ENCODE measurements at regions not wholly inside any gene's neighbourhood (a gene's known extent, or its start where the extent isn't known, plus 50 kb on each side); places are given as distances from the start of the nearest gene placed in this dataset.

- no peak for TF ChIP-seq CTCF (IDR thresholded peaks at IDR 0.05; ENCODE audit: control insufficient read depth, insufficient read depth, low read depth, low read length, missing control alignments)
- DNase-seq (ENCODE audit: low read depth), result no peak
- H3K4me3 ChIP-seq (ENCODE audit: control insufficient read depth, low read depth, low read length), result no peak overlapping the region
These were observed 84.3 kb downstream of the TEX29 start for GRCh38 chr13:111404746-111405145.

- DNase-seq (ENCODE audit: low read depth), result no peak
- H3K4me3 ChIP-seq (ENCODE audit: control insufficient read depth, low read depth, low read length), result no peak overlapping the region
- TF ChIP-seq CTCF (IDR thresholded peaks at IDR 0.05; ENCODE audit: control insufficient read depth, insufficient read depth, low read depth, low read length, missing control alignments), result no peak
These were observed 86.2 kb downstream of the TEX29 start for GRCh38 chr13:111406636-111407035.

- no peak for DNase-seq (ENCODE audit: low read depth)
- no peak overlapping the region for H3K4me3 ChIP-seq (ENCODE audit: control insufficient read depth, low read depth, low read length)
- TF ChIP-seq CTCF (IDR thresholded peaks at IDR 0.05; ENCODE audit: control insufficient read depth, insufficient read depth, low read depth, low read length, missing control alignments), result no peak
These were observed 87.1 kb downstream of the TEX29 start for GRCh38 chr13:111407381-111408131.

GRCh38 chr13:111409413-111409812 is 89.0 kb downstream of the TEX29 start:
- no peak overlapping the region for H3K4me3 ChIP-seq (ENCODE audit: control insufficient read depth, low read depth, low read length)
- DNase-seq (ENCODE audit: low read depth), result no peak
- TF ChIP-seq CTCF (IDR thresholded peaks at IDR 0.05; ENCODE audit: control insufficient read depth, insufficient read depth, low read depth, low read length, missing control alignments), result no peak

- TF ChIP-seq CTCF (IDR thresholded peaks at IDR 0.05; ENCODE audit: control insufficient read depth, insufficient read depth, low read depth, low read length, missing control alignments), result no peak
- H3K4me3 ChIP-seq (ENCODE audit: control insufficient read depth, low read depth, low read length), result no peak overlapping the region
- no peak for DNase-seq (ENCODE audit: low read depth)
These were observed 90.0 kb downstream of the TEX29 start for GRCh38 chr13:111410232-111411021.

- no peak for DNase-seq (ENCODE audit: low read depth)
- H3K4me3 ChIP-seq (ENCODE audit: control insufficient read depth, low read depth, low read length), result no peak overlapping the region
- TF ChIP-seq CTCF (IDR thresholded peaks at IDR 0.05; ENCODE audit: control insufficient read depth, insufficient read depth, low read depth, low read length, missing control alignments), result no peak
These were observed 90.9 kb downstream of the TEX29 start for GRCh38 chr13:111411151-111411858.

All from AG09309 (cell line).